ENCODE measurements at regions not wholly inside any gene's neighbourhood (a gene's known extent, or its start where the extent isn't known, plus 50 kb on each side); places are given as distances from the start of the nearest gene placed in this dataset.

GRCh38 chr13:40259899-40260298 lies 406.5 kb downstream of the FOXO1 start:
- in situ Hi-C loops (cut with MboI) (no loop called here), intact Hi-C loops (cut with micrococcal nuclease; ENCODE audit: unreplicated experiment) (no loop called here)
- WGBS (ENCODE audit: insufficient coverage, insufficient replicate concordance, low lambda C conversion rate, missing lambda C conversion rate) = 86% methylated on average over 1 of the region's 1 CpG
- no peak for ATAC-seq
- POLR2A ChIA-PET = no interaction called here
- no TSS peak for BruUV-seq (replicated peaks)
- H3K4me1 ChIP-seq (ENCODE audit: control insufficient read depth, insufficient read depth, low read length) = no peaks in the 10 kb centered on the region
- CTCF ChIA-PET = no interaction called here
- no peak overlapping the region for H3K27ac ChIP-seq (ENCODE audit: control insufficient read depth, insufficient read depth)
- no peak for FAIRE-seq
- SMC1A ChIA-PET (ENCODE audit: uncharacterized antibody, unreplicated experiment) = no interaction called here
- H4K20me1 ChIP-seq (ENCODE audit: control insufficient read depth, insufficient read depth) = no peaks in the 10 kb centered on the region
- no peak overlapping the region for H2AFZ ChIP-seq (ENCODE audit: control insufficient read depth, low read depth, low read length)
- H3K9ac ChIP-seq (ENCODE audit: control insufficient read depth, insufficient read depth, low read length) = no peak overlapping the region
- no peak overlapping the region for H3K4me3 ChIP-seq
- H3K9me3 ChIP-seq (replicated peaks; ENCODE audit: control insufficient read depth, insufficient read depth, low read length) = no peaks in the 10 kb centered on the region
- no peaks in the 10 kb centered on the region for H3K79me2 ChIP-seq (ENCODE audit: control insufficient read depth, insufficient read depth, low read length)
- no peaks in the 10 kb centered on the region for H3K36me3 ChIP-seq (ENCODE audit: control insufficient read depth in 2 of 2, insufficient read depth in 2 of 2, low read length in 1 of 2)
- H3K27me3 ChIP-seq (replicated peaks in 1 of 2; ENCODE audit: control insufficient read depth in 2 of 2, insufficient read depth in 2 of 2, low read length in 1 of 2) = no peaks in the 10 kb centered on the region; a peak in 2 of 4 replicates
- no peak overlapping the region for H3K4me2 ChIP-seq (ENCODE audit: control insufficient read depth, insufficient read depth)
- DNase-seq (ENCODE audit: low read depth, low spot score) = no peak
- RAD21 ChIA-PET (ENCODE audit: unreplicated experiment) = no interaction called here
- TF ChIP-seq FOXM1 (IDR thresholded peaks at IDR 0.05; ENCODE audit: low read depth, low read length) (no peak), HDAC2 (IDR thresholded peaks at IDR 0.05) (no peak), GATAD2B (conservative IDR thresholded peaks at IDR 0.05; ENCODE audit: low read depth) (no peak), ZZZ3 (IDR thresholded peaks at IDR 0.05; ENCODE audit: control insufficient read depth, insufficient read length, low read depth) (no peak), ZNF274 (IDR thresholded peaks at IDR 0.05; ENCODE audit: insufficient read depth, insufficient read length) (no peak), ZBTB11 (CRISPR knock-in tag; IDR thresholded peaks at IDR 0.05) (no peak), MEF2A (IDR thresholded peaks at IDR 0.05; ENCODE audit: insufficient read depth, low read depth, low read length) (no peak), TAF1 (IDR thresholded peaks at IDR 0.05; ENCODE audit: borderline replicate concordance, low read depth, low read length) (no peak), MTA2 (IDR thresholded peaks at IDR 0.05; ENCODE audit: low read depth) (no peak), CTCF (IDR thresholded peaks at IDR 0.05 in 2 of 3, conservative IDR thresholded peaks at IDR 0.05 in 1 of 3; ENCODE audit: control insufficient read depth in 2 of 3, extremely low read depth in 1 of 3, insufficient read depth in 1 of 3, low read depth in 3 of 3, low read length in 3 of 3) (no peak), HDGF (IDR thresholded peaks at IDR 0.05) (no peak), NFIC (IDR thresholded peaks at IDR 0.05; ENCODE audit: low read depth, low read length) (no peak), MYB (IDR thresholded peaks at IDR 0.05; ENCODE audit: borderline replicate concordance, low read depth, low read length) (no peak), RAD21 (IDR thresholded peaks at IDR 0.05; ENCODE audit: insufficient read depth, low read depth, low read length) (no peak), REST (IDR thresholded peaks at IDR 0.05; ENCODE audit: low read depth, low read length) (no peak), LARP7 (IDR thresholded peaks at IDR 0.05) (no peak)
